Posterior cingulate gyrus (tissue), 11 donors: ENCODE measurements at regions not wholly inside any gene's neighbourhood (a gene's known extent, or its start where the extent isn't known, plus 50 kb on each side); places are given as distances from the start of the nearest gene placed in this dataset.

Experiments used
- DNase-seq, 10 donors: peaks; one replicate each; pipeline versions ENCODE4 v3.0.0 to v3.0.0-alpha.2; 2020 to 2021; ENCODE audit warnings: mixed read lengths in 3 of 10
- intact Hi-C: fragments of 100-400 bp; cut with DNase I; formaldehyde crosslinking; loops from one replicate; pipeline ENCODE4 v1.15.1; 2023

DNA sequence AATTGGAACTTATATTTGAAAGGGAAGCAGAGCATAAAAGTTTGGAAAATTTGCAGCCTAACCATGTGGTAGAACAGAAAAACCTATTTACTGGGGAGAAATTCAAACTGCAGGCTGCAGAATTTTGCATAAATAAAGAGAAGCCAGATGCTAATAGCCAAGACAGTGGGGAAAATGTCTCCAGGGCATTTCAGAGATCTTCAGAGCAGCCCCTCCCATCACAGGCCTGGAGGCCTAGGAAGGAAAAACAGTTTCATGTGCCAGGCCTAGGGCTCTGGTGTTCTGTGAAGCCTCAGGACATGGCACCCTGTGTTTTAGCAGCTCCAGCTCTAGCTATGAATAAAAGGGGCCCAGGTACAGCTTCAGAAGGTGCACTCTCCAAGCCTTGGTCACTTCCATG lies 648.7 kb upstream of the FRG1 start:
- no peak for DNase-seq
- intact Hi-C loops, result no loop called here

GRCh38 chr4:189293459-189293858 lies 647.2 kb upstream of the FRG1 start:
- intact Hi-C loops, result no loop called here
- no peak for DNase-seq

GRCh38 chr4:189294574-189294973 lies 646.1 kb upstream of the FRG1 start:
- no peak for DNase-seq
- intact Hi-C loops, result no loop called here

DNA sequence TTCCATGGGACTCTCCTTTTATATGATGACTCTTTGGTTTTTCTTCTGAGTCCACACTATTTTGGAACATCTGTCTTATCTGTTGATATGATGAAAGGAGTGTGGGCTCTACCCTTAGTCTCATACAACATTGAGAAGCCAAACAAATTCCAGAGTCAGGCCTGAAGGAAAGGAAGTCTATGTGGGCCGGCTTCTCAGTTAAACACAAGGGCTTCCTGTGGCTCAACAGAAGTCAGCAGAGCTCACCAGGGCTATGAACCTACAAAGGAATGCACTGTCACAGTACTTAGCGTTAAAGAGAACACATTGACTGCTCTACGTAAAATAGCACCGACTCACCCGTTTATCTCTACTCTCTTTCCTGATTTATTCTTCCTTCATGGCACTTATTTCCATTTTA lies 641.0 kb upstream of the FRG1 start:
- no peak for DNase-seq
- intact Hi-C loops, result no loop called here

- intact Hi-C loops, result no loop called here
- peak in 1 of 10 donors; percentile 55 for DNase-seq
These were observed 639.0 kb upstream of the FRG1 start for GRCh38 chr4:189301692-189302091.

- intact Hi-C loops, result no loop called here
These were observed 638.0 kb upstream of the FRG1 start for GRCh38 chr4:189302719-189303118.

GRCh38 chr4:189304167-189304566 lies 636.5 kb upstream of the FRG1 start:
- intact Hi-C loops, result no loop called here
- no peak for DNase-seq

More at GRCh38 chr4:189302719-189303118, 638.0 kb upstream of the FRG1 start:
- DNase-seq, result no peak

- intact Hi-C loops, result no loop called here
- no peak for DNase-seq
These were observed 635.9 kb upstream of the FRG1 start for GRCh38 chr4:189304809-189305208.

GRCh38 chr4:189305500-189305899 lies 635.2 kb upstream of the FRG1 start:
- DNase-seq, result no peak
- intact Hi-C loops, result no loop called here

DNA sequence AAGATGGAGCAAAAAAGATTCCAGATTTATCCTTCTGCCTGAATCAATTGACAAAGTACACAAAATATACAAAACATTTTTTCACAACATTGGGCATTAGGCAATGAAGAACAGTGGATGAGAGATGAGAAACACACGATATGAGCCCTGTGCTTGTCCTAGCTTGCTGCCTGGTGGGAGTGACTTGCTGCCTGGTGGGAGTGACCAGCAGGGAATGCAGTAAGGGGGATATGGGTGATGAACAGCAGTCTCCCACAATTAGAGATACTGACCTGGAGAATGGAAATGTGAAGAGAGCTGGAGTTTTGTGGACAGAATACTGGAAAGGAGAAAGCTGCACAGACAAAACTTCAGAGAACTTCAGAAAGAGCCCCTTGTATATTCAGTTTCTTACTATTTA lies 629.4 kb upstream of the FRG1 start:
- intact Hi-C loops, result no loop called here
- no peak for DNase-seq

GRCh38 chr4:189313064-189313463 lies 627.6 kb upstream of the FRG1 start:
- intact Hi-C loops, result no loop called here
- no peak for DNase-seq

DNA sequence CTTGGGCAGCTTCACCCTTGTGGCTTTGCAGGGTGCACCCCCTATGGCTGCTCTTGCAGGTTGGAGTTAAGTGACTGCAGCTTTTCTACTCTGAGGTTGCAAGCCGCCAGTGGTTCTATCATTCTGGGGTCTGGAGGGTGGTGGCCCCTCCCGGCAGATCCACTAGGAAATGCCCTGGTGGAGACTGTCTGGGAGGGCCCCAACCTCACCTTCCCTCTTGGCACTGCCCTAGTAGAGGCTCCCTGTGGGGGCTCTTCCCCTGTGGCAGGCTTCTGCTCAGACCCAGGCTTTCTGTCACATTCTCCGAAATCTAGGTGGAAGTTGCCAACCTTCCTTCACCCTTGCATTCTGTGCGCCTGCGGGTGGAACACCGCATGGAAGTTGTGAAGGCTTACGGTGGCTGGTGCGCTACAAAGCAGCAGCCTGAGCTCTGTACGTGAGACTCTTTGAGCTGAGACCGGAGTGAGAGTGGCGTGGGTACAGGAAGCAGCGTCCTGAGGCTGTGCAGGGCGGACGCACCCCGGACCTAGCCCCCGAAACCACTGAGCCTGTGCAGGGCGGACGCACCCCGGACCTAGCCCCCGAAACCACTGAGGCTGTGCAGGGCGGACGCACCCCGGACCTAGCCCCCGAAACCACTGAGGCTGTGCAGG lies 626.7 kb upstream of the FRG1 start:
- intact Hi-C loops, result no loop called here
- no peak for DNase-seq

DNA sequence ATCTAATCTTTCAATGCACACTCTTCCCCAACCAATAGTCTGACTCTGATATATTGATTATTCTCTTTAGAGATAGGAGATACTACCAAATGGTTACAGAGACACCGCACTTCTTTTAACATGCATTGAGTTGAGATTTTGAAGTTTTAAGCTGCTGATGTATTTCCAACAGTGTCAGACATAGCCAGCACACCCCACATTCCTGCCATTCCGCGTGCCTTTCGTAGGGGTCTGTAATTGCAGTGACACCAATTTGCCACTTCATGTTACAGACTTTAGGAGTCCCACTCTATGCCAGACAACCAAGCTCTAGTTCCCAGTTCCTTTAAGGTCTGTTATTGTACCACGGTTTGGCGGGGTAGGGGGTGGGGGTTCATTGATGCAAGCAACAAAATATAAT lies 618.2 kb upstream of the FRG1 start:
- no peak for DNase-seq
- intact Hi-C loops, result no loop called here

- no peak for DNase-seq
- intact Hi-C loops, result no loop called here
These were observed 598.8 kb upstream of the FRG1 start for GRCh38 chr4:189341881-189342280.

DNA sequence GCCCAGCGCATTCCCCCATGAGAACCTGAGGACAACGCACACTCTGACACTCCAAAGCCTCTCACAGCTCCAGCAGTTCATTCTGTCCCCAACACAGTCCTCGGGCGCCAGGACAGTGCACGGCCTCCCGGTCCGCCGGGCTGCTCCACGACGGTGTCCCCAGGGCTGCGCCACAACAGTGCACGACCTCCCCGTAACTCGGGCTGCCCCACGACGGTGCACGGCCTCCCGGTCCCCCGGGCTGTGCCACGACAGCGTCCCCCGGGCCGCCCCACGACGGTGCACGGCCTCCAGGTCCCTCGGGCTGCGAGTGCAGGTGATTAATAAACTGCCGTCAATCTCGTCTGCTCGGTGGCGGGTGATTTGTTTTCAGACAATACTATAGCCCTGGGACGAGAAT lies 585.1 kb upstream of the FRG1 start:
- intact Hi-C loops, result no loop called here
- no peak for DNase-seq

DNA sequence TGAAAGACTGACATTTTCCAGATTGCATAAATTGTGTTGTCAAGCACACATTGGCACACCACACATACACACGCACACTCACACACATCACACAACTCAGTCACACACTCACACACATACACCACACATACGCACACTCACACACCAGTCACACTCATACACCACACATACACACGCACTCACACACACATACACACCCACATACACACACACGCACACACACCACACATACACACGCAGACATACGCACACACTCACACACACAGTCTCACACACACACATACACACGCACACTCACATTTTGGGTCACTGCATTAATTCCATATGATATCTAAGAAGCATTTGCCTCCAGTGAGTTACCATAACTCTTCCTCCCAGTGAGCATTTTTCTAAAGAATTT lies 578.3 kb upstream of the FRG1 start:
- intact Hi-C loops, result no loop called here
- no peak for DNase-seq

DNA sequence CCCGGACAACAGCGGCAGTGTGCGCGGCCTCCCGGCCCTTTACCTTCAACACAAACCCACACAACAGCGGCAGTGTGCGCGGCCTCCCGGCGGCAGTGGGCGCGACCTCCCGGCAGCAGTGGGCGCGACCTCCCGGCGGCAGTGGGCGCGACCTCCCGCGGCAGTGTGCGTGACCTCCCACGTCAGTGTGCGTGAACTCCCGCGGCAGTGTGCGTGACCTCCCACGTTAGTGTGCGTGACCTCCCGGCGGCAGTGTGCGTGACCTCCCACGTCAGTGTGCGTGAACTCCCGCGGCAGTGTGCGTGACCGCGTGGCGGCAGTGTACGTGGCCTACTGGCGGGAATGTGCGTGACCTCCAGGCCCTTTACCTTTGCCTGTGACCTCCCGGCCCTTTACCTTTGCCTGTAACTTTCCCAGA lies 576.6 kb upstream of the FRG1 start:
- DNase-seq, result no peak
- intact Hi-C loops, result no loop called here

GRCh38 chr4:189365451-189365850 lies 575.2 kb upstream of the FRG1 start:
- intact Hi-C loops, result no loop called here
- DNase-seq, result no peak

DNA sequence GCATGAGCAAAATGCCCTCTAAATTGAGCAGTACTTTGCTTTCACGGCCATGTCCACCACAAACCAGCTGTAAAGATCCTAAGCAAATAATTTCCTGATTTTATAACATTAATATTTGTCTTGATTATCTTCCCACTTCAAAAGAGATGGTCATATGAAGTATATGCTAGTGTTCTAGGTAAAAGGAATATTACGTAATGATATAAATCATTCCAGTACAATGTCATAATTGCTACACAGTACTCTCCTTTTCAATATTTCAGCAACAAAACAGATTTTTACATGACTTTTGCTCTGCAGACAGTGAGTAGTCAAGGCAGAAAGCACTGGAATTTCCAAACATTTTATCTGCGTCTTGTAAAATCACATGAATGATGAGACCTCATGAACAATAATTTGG lies 572.8 kb upstream of the FRG1 start:
- intact Hi-C loops, result no loop called here
- DNase-seq, result no peak

GRCh38 chr4:189374176-189374575 lies 566.5 kb upstream of the FRG1 start:
- DNase-seq, result no peak
- intact Hi-C loops, result no loop called here

- no peak for DNase-seq
- intact Hi-C loops, result no loop called here
These were observed 563.8 kb upstream of the FRG1 start for GRCh38 chr4:189376901-189377300.

- intact Hi-C loops, result no loop called here
- no peak for DNase-seq
These were observed 563.1 kb upstream of the FRG1 start for GRCh38 chr4:189377569-189377968.

- intact Hi-C loops, result no loop called here
These were observed 555.6 kb upstream of the FRG1 start for GRCh38 chr4:189385098-189385497.

More at GRCh38 chr4:189385098-189385497, 555.6 kb upstream of the FRG1 start:
- no peak for DNase-seq
